WI38 (cell line): ENCODE measurements at regions not wholly inside any gene's neighbourhood (a gene's known extent, or its start where the extent isn't known, plus 50 kb on each side); places are given as distances from the start of the nearest gene placed in this dataset.
"Not testable (repeated sequence)": the region's sequence is repeated elsewhere in the genome, so short reads cannot be mapped to it uniquely, and the experiment has no call there.

ENCODE experiments used
- H3K4me3 ChIP-seq: 2 replicates; pipeline ENCODE4 v1.5.1; 2011; ENCODE audit warnings: low read depth, mild to moderate bottlenecking, control low read depth, low read length
- CTCF ChIP-seq: IDR thresholded peaks from 2 replicates; pipeline ENCODE4 v1.5.1; 2012; ENCODE audit warnings: low read depth, mild to moderate bottlenecking, control low read depth, low read length

DNA sequence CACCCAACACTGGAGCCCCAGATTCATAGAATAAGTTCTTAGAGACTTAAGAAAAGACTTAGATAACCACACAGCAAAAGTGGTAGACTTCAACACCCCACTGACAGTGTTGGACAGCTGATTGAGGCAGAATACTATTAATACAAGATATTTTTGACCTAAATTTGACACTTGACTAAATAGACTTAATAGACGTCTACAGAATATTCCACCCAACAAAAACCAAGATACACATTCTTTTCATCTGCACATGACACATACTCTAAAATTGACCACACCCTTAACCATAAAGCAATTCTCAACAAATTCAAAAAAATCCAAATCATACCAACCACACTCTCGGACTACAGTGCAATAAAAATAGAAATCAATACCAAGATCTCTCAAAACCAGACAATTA, 179.8 kb upstream of the TPM1 start:
- no peak overlapping the region for H3K4me3 ChIP-seq
- no peak for TF ChIP-seq CTCF

- TF ChIP-seq CTCF, result no peak
- no peak overlapping the region for H3K4me3 ChIP-seq
Measured at GRCh38 chr15:62866366-62866765, 176.2 kb upstream of the TPM1 start.

- no peak overlapping the region for H3K4me3 ChIP-seq
- no peak for TF ChIP-seq CTCF
Measured at GRCh38 chr15:62867844-62868243, 174.7 kb upstream of the TPM1 start.

GRCh38 chr15:62868507-62868906, 174.0 kb upstream of the TPM1 start:
- TF ChIP-seq CTCF, result no peak
- H3K4me3 ChIP-seq, result no peak overlapping the region

DNA sequence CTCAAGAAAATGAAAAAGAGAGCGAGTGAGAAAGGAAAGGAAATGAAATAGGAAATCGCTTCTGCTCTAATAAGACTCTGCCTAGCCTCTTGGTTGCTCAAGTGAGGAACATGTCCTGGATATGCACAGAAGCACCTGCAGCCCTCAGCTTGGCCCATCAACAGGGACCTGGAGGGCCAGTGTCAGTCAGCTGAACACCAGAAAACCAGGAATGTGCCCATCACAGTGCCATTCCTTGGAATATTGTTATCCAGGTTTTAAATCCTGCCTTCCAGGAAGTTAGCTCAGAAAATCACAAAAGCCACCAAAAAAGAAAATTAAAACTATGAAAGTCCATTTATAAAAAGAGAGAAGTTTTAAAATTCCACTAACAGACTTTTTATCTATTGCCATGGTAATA, 173.4 kb upstream of the TPM1 start:
- no peak overlapping the region for H3K4me3 ChIP-seq

GRCh38 chr15:62870216-62870615, 172.3 kb upstream of the TPM1 start:
- no peak for TF ChIP-seq CTCF
- no peak overlapping the region for H3K4me3 ChIP-seq

More for the DNA sequence above, 173.4 kb upstream of the TPM1 start:
- no peak for TF ChIP-seq CTCF

DNA sequence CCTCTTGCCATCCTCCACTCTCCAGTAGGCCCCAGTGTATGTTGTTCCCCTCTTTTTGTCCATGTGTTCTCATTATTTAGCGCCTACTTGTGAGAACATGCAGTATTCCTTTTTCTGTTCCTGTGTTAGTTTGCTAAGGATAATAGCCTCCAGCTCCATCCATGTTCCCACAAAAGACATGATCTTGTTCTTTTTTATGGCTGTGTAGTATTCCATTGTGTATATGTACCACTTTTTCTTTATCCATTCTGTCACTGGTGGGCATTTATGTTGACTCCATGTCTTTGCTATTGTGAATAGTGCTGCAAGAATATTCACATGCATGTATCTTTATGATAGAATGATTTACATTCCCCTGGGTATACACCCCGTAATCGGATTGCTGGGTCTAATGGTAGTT, 171.8 kb upstream of the TPM1 start:
- H3K4me3 ChIP-seq, result not testable (repeated sequence)

DNA sequence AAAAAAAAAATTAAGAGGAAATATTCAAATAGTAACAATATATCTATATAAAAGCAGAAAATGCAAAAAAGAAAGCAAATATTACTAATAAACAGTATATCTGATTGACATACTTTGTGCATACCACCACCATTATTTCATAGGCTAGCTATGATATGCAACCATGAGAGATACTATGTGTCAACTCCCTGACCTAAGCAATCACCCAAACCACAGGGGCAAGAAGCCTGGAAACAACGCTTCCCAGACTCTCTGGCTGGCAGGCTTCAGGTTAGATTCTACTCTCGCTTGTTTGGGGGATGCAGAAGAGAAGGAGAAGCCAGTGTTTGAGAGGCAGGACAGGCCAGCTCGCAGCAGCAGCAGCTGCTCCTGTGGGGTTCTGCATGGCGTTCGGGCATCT, 169.3 kb upstream of the TPM1 start:
- H3K4me3 ChIP-seq, result no peak overlapping the region
- TF ChIP-seq CTCF, result no peak
